Neural crest cell (in vitro differentiated cells): ENCODE measurements at regions not wholly inside any gene's neighbourhood (a gene's known extent, or its start where the extent isn't known, plus 50 kb on each side); places are given as distances from the start of the nearest gene placed in this dataset.

ENCODE experiments used
- DNase-seq: peaks from one replicate; pipeline ENCODE4 v3.0.0; 2021; ENCODE audit warnings: low read depth, mixed read lengths, low spot score
- H3K27ac Mint-ChIP-seq: one replicate; pipeline ENCODE4 v1.8.0; 2021; ENCODE audit warnings: mild to moderate bottlenecking, mixed read lengths; ENCODE audit not compliant: unreplicated experiment
- H3K27me3 Mint-ChIP-seq: 2 replicates; pipeline ENCODE4 v1.8.0; 2021; ENCODE audit warnings: low read depth, mild to moderate bottlenecking, mixed read lengths
- H3K36me3 Mint-ChIP-seq: 2 replicates; pipeline ENCODE4 v1.8.0; 2021; ENCODE audit warnings: low read depth, mild to moderate bottlenecking, mixed read lengths
- H3K4me1 Mint-ChIP-seq: 2 replicates; pipeline ENCODE4 v1.8.0; 2021; ENCODE audit warnings: mixed read lengths
- H3K4me3 Mint-ChIP-seq: one replicate; pipeline ENCODE4 v1.8.0; 2021; ENCODE audit warnings: mild to moderate bottlenecking, mixed read lengths
- H3K9me3 Mint-ChIP-seq: 2 replicates; pipeline ENCODE4 v1.8.0; 2021; ENCODE audit warnings: mixed read lengths
- TF ChIP-seq, protein P1 (sequence below): fragments of 200-600 bp; sonication (generic); conservative IDR thresholded peaks from 2 replicates; pipeline ENCODE4 v1.5.0; 2021; ENCODE audit warnings: antibody characterized with exemption, mild to moderate bottlenecking

DNA sequence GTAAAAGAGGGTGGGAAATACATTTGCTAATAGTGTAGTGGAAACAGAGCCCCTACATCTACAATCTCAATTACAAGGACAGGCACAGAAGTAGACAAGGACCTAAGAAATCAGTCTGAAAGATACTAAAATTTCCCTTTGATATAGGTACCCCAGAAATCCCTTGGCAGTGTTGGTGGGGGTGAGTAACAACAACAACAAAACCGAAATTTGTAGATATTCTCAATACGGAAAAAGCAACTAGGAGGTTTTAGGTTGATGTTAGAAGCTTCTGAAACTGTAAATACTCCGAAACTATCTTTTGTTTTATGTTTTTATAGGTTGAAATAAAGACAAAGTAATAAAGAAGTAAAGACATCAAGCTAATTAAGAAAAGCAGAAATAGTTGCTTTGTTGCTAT lies 323.1 kb upstream of the CBLB start:
- Mint-ChIP-seq H3K27me3 (no peaks in the 10 kb centered on the region), H3K4me1 (no peaks in the 10 kb centered on the region), H3K27ac (no peak overlapping the region), H3K9me3 (no peaks in the 10 kb centered on the region), H3K36me3 (no peaks in the 10 kb centered on the region), H3K4me3 (no peak overlapping the region)
- TF ChIP-seq, protein P1, sequence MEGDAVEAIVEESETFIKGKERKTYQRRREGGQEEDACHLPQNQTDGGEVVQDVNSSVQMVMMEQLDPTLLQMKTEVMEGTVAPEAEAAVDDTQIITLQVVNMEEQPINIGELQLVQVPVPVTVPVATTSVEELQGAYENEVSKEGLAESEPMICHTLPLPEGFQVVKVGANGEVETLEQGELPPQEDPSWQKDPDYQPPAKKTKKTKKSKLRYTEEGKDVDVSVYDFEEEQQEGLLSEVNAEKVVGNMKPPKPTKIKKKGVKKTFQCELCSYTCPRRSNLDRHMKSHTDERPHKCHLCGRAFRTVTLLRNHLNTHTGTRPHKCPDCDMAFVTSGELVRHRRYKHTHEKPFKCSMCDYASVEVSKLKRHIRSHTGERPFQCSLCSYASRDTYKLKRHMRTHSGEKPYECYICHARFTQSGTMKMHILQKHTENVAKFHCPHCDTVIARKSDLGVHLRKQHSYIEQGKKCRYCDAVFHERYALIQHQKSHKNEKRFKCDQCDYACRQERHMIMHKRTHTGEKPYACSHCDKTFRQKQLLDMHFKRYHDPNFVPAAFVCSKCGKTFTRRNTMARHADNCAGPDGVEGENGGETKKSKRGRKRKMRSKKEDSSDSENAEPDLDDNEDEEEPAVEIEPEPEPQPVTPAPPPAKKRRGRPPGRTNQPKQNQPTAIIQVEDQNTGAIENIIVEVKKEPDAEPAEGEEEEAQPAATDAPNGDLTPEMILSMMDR = no peak
- no peak for DNase-seq

DNA sequence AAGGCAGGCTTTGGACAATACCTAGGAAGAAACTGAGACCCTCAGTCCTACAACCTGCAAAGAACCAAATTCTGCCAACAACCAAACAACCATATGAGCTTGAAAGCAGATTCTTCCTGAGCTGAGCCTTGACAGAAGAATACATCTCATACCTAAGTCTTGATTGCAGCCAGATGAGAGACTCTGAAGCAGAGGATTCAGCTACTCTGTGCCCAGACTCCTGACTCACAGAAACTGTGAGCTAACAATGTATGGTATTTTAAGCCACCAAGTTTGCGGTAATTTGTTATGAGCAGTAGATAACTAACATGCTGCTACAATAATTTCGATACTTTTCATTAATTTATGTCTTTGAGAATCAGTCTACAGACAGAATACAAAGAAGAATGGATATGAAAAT lies 325.1 kb upstream of the CBLB start:
- H3K4me3 Mint-ChIP-seq = no peak overlapping the region
- DNase-seq = no peak
- no peaks in the 10 kb centered on the region for H3K4me1 Mint-ChIP-seq
- no peaks in the 10 kb centered on the region for H3K27me3 Mint-ChIP-seq
- H3K27ac Mint-ChIP-seq = no peak overlapping the region
- TF ChIP-seq, protein P1 = no peak
- H3K36me3 Mint-ChIP-seq = no peaks in the 10 kb centered on the region
- peaks cover 2% of the 10 kb centered on the region for H3K9me3 Mint-ChIP-seq

DNA sequence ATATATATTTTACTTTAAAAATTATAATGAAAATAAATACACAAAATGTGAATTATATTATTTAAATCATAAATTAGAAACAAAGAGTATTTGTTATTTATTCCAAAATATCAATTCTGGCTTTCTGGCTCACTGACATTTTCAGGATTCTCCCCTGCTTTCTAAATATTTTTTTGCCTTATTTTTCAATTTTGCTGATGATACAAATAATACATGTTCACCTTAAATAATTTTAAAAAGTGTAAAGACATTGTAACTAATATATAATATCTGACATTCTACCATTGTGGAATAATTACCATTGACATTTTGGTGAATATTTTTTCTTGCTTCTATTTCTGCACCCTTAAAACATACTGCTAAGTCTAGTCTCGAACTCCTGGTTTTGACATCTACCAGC lies 325.9 kb upstream of the CBLB start:
- TF ChIP-seq, protein P1 = no peak
- H3K9me3 Mint-ChIP-seq = peaks cover 2% of the 10 kb centered on the region
- no peaks in the 10 kb centered on the region for H3K36me3 Mint-ChIP-seq
- no peak overlapping the region for H3K27ac Mint-ChIP-seq
- no peak for DNase-seq
- no peak overlapping the region for H3K4me3 Mint-ChIP-seq
- no peaks in the 10 kb centered on the region for H3K4me1 Mint-ChIP-seq
- H3K27me3 Mint-ChIP-seq = no peaks in the 10 kb centered on the region

DNA sequence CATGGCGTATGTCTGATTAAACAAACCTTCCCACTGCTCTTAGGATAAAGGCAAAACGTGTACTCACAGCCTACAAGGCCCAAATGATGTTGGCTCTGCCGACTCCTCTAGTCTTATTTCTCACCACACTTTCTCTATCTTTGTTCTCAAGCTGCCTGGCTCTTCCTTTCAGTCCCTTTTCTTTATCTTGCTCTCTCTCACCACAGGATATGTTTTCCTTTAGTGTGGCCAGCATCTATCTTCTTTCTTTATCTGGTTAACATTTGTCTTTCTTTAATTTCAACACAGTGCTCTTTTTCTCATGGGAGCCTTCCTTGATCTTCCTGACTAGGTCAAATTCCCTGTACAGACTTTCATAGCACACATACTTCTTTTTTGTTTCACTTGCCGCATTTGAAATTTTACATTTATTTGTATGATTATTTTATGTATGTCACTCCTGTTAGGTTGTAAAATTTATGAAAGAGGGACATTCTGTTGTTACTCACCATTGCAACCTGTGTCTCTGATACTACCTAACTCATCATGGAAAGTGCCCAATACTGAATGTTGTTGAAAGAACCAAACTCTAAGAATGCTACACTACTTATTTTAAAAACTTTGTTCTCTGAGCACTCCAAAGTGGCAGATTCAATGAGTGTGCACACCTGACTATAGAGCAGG lies 328.9 kb upstream of the CBLB start:
- no peak overlapping the region for H3K27ac Mint-ChIP-seq
- no peak overlapping the region for H3K4me3 Mint-ChIP-seq
- peaks cover 2% of the 10 kb centered on the region for H3K9me3 Mint-ChIP-seq
- DNase-seq = no peak
- H3K27me3 Mint-ChIP-seq = no peaks in the 10 kb centered on the region
- H3K4me1 Mint-ChIP-seq = no peaks in the 10 kb centered on the region
- no peaks in the 10 kb centered on the region for H3K36me3 Mint-ChIP-seq
- TF ChIP-seq, protein P1 = no peak

DNA sequence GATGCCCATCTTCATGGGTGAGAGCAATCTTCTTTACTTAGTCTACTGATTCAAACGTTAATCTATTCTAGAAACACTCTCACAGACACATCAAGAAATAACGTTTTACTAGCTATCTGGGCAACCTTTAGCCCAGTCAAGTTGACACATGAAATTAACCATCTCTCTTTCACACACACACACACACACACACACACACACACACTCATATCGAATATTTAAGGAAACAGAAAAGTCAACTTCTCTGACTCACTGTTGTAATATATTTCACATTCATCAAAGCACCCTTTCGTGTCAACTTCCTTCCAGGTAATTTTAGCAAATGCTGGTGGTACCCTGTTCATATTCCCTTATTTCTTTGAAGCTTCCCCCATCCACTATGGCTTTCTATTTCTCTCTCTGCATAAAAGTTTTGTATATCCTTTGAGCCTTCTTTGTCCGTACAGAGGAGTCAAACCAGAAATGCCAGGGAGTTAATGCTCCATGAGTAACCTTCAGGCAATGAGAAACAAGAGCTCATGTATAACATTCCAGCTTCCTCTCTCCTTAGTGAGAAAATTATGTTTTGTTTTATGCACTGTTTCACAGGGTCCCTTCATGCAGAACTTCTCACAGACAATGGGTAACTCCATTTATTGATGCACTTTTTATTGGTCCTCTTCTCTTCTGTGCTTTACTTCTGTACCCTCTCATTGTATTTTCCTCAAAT lies 335.5 kb upstream of the CBLB start:
- no peak overlapping the region for H3K27ac Mint-ChIP-seq

More for the DNA sequence above, 335.5 kb upstream of the CBLB start:
- Mint-ChIP-seq H3K36me3 (no peaks in the 10 kb centered on the region), H3K9me3 (peaks cover 4% of the 10 kb centered on the region), H3K4me3 (no peak overlapping the region), H3K4me1 (no peaks in the 10 kb centered on the region), H3K27me3 (no peaks in the 10 kb centered on the region)
- no peak for DNase-seq
- TF ChIP-seq, protein P1 = no peak
